Esophagus squamous epithelium (tissue), 5 donors: ENCODE measurements at regions not wholly inside any gene's neighbourhood (a gene's known extent, or its start where the extent isn't known, plus 50 kb on each side); places are given as distances from the start of the nearest gene placed in this dataset.
"Not testable (repeated sequence)": the region's sequence is repeated elsewhere in the genome, so short reads cannot be mapped to it uniquely, and the experiment has no call there.

ENCODE experiments used
- DNase-seq: peaks from one replicate; lab custom pipeline; 2025; lab: John Stamatoyannopoulos, UW
- H3K27ac ChIP-seq, 4 donors: fragments of 200-600 bp; sonication (generic); one replicate each; pipeline ENCODE4 v1.5.1; 2016 to 2019; ENCODE audit warnings: mild to moderate bottlenecking in 1 of 4
- H3K27me3 ChIP-seq, 4 donors: fragments of 200-600 bp; sonication (generic); 1 replicate in 3 of 4; 2 replicates in 1 of 4; pipeline versions ENCODE4 v1.5.1 to v1.6.0; 2017 to 2021; ENCODE audit warnings: antibody characterized with exemption in 1 of 4
- H3K36me3 ChIP-seq, 3 donors: fragments of 200-600 bp; sonication (generic); one replicate each; pipeline ENCODE4 v1.5.1; 2016 to 2019
- H3K4me1 ChIP-seq, 3 donors: fragments of 200-600 bp; sonication (generic); one replicate each; pipeline ENCODE4 v1.5.1; 2017 to 2019
- H3K4me3 ChIP-seq, 4 donors: fragments of 200-600 bp; sonication (generic); 1 replicate in 3 of 4; 2 replicates in 1 of 4; pipeline ENCODE4 v1.5.1; 2016 to 2019; ENCODE audit warnings: mild to moderate bottlenecking in 2 of 4, moderate library complexity in 1 of 4
- H3K9me3 ChIP-seq, 3 donors: fragments of 200-600 bp; sonication (generic); one replicate each; pipeline ENCODE4 v1.5.1; 2016 to 2019
- POLR2A ChIP-seq, 4 donors: fragments of 450-650 bp; IDR thresholded peaks; one replicate each; pipeline ENCODE4 v1.6.1; 2017; ENCODE audit warnings: antibody characterized with exemption in 4 of 4, mild to moderate bottlenecking in 4 of 4, moderate library complexity in 3 of 4
- WGBS, 2 donors: methylation state at CpG; one replicate each; pipeline ENCODE4 v1.1.5; 2018; 5-methylcytosine and 5-hydroxymethylcytosine counted together
- intact Hi-C: fragments of 100-400 bp; cut with DNase I; formaldehyde crosslinking; loops from one replicate; pipeline ENCODE4 v1.15.0; 2022
- TF ChIP-seq, protein P1 (sequence below), 6 experiments: fragments of 450-650 bp in 4 of 6; fragments of 200-600 bp in 2 of 6; sonication (generic) in 2 of 6; IDR thresholded peaks; one replicate each; pipeline ENCODE4 v1.5.1; 2016 to 2019; ENCODE audit warnings: antibody characterized with exemption in 6 of 6, mild to moderate bottlenecking in 4 of 6, moderate library complexity in 4 of 6
- donor health status: DM: yes; HTN: yes; CAD: no.

DNA sequence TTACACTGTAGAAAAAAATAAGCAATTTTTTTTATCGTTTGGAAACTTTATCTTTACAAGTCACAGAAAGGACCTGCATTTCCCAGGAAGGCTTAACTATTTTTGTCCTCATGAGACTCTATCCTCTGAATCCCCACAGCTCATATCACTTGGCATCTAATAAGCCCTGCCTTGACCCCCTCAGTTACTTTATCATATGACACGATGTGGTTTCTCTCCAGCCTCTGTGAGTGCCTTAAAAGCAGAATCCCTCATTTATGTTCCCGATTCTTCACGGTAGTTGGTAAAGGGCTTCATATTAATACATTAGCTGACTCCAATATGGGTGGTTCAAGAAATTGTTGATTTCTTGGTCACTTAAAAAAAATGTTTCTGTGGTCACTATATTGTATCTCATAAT is 296.6 kb upstream of the GRAMD2B start:
- H3K4me3 ChIP-seq, result no peak overlapping the region
- 83 to 97% methylated on average over 4 of the region's 4 CpGs for WGBS, 2 donors
- H3K27ac ChIP-seq, result no peak overlapping the region
- H3K4me1 ChIP-seq, result peaks cover 0 to 7% (median 0%) of the 10 kb centered on the region in 3 donors
- H3K27me3 ChIP-seq, result no peaks in the 10 kb centered on the region
- DNase-seq, result no peak
- intact Hi-C loops, result no loop called here
- no peaks in the 10 kb centered on the region for H3K9me3 ChIP-seq
- H3K36me3 ChIP-seq, result no peaks in the 10 kb centered on the region
- TF ChIP-seq POLR2A (IDR thresholded peaks at IDR 0.05), result no peak
- TF ChIP-seq, protein P1, sequence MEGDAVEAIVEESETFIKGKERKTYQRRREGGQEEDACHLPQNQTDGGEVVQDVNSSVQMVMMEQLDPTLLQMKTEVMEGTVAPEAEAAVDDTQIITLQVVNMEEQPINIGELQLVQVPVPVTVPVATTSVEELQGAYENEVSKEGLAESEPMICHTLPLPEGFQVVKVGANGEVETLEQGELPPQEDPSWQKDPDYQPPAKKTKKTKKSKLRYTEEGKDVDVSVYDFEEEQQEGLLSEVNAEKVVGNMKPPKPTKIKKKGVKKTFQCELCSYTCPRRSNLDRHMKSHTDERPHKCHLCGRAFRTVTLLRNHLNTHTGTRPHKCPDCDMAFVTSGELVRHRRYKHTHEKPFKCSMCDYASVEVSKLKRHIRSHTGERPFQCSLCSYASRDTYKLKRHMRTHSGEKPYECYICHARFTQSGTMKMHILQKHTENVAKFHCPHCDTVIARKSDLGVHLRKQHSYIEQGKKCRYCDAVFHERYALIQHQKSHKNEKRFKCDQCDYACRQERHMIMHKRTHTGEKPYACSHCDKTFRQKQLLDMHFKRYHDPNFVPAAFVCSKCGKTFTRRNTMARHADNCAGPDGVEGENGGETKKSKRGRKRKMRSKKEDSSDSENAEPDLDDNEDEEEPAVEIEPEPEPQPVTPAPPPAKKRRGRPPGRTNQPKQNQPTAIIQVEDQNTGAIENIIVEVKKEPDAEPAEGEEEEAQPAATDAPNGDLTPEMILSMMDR (IDR thresholded peaks at IDR 0.05), result no peak

DNA sequence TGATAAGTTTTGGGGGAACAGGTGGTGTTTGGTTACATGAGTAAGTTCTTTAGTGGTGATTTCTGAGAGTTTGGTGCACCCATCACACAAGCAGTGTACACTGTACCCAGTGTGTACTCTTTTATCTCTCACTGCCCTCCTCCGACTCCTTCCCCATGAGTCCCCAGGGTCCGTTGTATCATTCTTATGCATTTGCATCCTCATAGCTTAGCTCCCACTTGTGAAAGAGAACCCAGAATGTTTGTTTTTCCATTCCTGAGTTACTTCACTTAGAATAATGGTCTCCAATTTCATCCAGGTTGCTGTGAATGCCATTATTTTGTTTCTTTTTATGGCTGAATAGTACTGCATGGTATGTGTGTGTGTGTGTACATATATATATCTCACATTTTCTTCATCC is 295.8 kb upstream of the GRAMD2B start:
- H3K27me3 ChIP-seq, H3K9me3 ChIP-seq, H3K4me1 ChIP-seq, H3K36me3 ChIP-seq, H3K4me3 ChIP-seq, DNase-seq, intact Hi-C loops, H3K27ac ChIP-seq: not testable (repeated sequence)
- WGBS, 2 donors, result 85 to 88% methylated on average over 2 of the region's 2 CpGs

DNA sequence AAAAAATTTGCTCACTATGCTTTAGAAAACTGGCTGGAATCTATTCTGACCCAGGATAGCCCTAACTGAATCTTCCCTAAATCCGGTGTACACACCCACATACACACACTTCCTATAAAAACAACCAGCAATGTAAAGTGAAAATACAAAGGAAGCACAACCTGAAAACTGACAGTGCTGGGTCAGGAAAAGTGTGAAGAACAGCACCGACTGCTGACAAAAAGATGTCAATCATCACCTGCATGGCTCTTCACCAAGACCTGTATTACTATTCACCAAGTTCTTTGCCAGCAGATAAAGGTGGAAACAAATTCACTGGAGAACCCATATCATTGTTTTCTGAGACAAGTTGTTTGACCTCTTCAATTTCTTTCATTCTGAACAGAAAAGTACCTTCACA is 293.8 kb upstream of the GRAMD2B start:
- intact Hi-C loops, result no loop called here
- DNase-seq, result no peak

DNA sequence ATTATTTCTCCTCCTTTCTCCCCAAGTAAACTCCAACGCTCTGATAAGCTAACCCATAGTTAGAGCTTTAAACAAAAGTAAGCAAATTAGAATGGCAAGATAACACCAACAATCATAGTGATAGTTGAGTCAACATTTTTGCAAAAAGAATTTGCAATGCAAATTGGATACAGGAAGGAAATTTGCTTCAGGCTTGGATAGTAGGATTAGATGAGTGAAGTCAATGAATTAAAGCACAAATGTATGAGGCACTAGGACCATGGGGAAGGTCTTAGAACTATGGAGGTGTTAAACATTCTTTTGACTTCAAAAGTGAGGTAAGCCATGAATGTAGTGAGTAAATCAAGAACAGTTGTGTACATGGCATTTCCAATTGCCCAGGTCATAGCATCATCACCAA is 289.8 kb upstream of the GRAMD2B start:
- no peak overlapping the region for H3K27ac ChIP-seq
- DNase-seq, result no peak
- 62 to 93% methylated on average over 1 of the region's 1 CpG for WGBS, 2 donors
- H3K4me1 ChIP-seq, result no peaks in the 10 kb centered on the region
- TF ChIP-seq, protein P1 (IDR thresholded peaks at IDR 0.05), result no peak
- TF ChIP-seq POLR2A (IDR thresholded peaks at IDR 0.05), result no peak
- intact Hi-C loops, result no loop called here
- H3K27me3 ChIP-seq, result no peaks in the 10 kb centered on the region
- H3K36me3 ChIP-seq, result no peaks in the 10 kb centered on the region
- no peaks in the 10 kb centered on the region for H3K9me3 ChIP-seq
- H3K4me3 ChIP-seq, result no peak overlapping the region

More for the DNA sequence above, 293.8 kb upstream of the GRAMD2B start:
- Histone ChIP-seq H3K36me3 (no peaks in the 10 kb centered on the region), H3K4me3 (no peak overlapping the region), H3K27ac (no peak overlapping the region), H3K4me1 (peaks cover 0 to 7% (median 0%) of the 10 kb centered on the region in 3 donors), H3K9me3 (no peaks in the 10 kb centered on the region), H3K27me3 (no peaks in the 10 kb centered on the region)
- TF ChIP-seq, protein P1 (IDR thresholded peaks at IDR 0.05), result peak in 1 of 6 experiments; percentile 10
- no peak for TF ChIP-seq POLR2A (IDR thresholded peaks at IDR 0.05)
- 72 to 77% methylated on average over 2 of the region's 2 CpGs for WGBS, 2 donors

DNA sequence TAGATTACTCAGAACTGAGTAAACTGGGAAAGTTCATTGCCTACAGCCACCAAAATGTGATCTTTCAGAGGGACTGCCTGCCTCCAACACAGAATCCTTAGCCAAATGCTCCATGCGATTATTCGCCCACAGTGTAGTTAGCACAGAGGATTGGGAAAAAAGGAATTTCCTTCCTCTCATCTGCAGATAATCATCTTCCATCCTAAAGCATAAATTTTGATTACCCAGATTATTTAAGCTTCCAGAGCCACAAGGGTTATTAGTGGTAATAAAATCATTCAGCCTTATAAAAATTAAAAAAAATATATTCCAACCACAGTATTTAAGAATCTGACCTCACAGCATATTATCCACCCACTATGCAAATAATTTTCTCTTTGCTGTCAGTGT is 285.3 kb upstream of the GRAMD2B start:
- Histone ChIP-seq H3K4me3 (no peak overlapping the region), H3K4me1 (no peaks in the 10 kb centered on the region), H3K27ac (no peak overlapping the region), H3K36me3 (no peaks in the 10 kb centered on the region), H3K27me3 (no peaks in the 10 kb centered on the region), H3K9me3 (no peaks in the 10 kb centered on the region)
- no peak for DNase-seq
- TF ChIP-seq, protein P1 (IDR thresholded peaks at IDR 0.05), result no peak
- TF ChIP-seq POLR2A (IDR thresholded peaks at IDR 0.05), result no peak
- intact Hi-C loops, result no loop called here
- WGBS, 2 donors, result 75 to 84% methylated on average over 2 of the region's 2 CpGs
